ENCODE measurements at regions not wholly inside any gene's neighbourhood (a gene's known extent, or its start where the extent isn't known, plus 50 kb on each side); places are given as distances from the start of the nearest gene placed in this dataset.
"Not testable (repeated sequence)": the region's sequence is repeated elsewhere in the genome, so short reads cannot be mapped to it uniquely, and the experiment has no call there.

DNA sequence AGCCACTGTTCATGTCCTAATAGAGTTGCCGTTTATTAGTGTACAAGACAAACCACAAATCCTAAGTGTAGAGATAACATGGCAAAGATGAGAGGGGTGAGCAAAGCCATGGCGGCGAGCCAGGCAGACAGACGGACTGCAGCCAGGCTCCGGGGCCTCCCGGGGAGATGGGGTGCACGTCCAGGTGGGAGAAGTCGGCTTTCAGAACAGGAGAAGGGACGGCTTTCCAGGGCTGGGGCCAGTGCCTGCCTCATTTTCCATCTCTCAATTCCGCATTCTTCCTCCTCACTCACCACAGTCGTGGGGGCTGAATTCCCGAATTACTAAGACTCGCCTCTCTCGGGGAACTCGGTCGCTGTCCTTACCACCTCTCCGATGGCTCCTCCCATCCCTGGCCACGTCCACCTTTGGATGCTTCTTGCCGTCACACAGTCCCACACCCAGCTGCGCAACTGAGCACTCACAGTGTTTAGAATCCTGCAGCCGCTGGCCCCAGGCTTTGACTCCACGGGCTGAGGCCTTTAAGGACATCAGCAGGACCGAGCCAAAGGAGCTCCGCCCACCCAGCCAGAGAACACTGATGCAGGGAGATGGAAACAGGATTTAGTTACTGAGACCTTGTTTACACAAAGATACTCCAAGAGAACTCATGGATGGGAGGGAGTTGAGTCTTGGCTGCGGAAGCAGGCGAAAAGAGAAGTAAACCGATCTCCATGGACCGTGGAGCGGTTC, 59.7 kb downstream of the RNF112 start:
- peaks cover 0 to 4% (median 0%) of the 10 kb centered on the region in 9 donors for H3K4me1 ChIP-seq
- DNase-seq, result peak; percentile 46 to 68
- TF ChIP-seq, protein P1, sequence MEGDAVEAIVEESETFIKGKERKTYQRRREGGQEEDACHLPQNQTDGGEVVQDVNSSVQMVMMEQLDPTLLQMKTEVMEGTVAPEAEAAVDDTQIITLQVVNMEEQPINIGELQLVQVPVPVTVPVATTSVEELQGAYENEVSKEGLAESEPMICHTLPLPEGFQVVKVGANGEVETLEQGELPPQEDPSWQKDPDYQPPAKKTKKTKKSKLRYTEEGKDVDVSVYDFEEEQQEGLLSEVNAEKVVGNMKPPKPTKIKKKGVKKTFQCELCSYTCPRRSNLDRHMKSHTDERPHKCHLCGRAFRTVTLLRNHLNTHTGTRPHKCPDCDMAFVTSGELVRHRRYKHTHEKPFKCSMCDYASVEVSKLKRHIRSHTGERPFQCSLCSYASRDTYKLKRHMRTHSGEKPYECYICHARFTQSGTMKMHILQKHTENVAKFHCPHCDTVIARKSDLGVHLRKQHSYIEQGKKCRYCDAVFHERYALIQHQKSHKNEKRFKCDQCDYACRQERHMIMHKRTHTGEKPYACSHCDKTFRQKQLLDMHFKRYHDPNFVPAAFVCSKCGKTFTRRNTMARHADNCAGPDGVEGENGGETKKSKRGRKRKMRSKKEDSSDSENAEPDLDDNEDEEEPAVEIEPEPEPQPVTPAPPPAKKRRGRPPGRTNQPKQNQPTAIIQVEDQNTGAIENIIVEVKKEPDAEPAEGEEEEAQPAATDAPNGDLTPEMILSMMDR (IDR thresholded peaks at IDR 0.05), result no peak
- peaks cover 0 to 6% (median 0%) of the 10 kb centered on the region in 11 donors for H3K9me3 ChIP-seq
- peaks cover 0 to 4% (median 0%) of the 10 kb centered on the region in 7 donors for H3K27me3 ChIP-seq
- 48 to 54% methylated on average over 29 of the region's 29 CpGs for WGBS, 2 donors
- no peaks in the 10 kb centered on the region for H3K36me3 ChIP-seq
- peak overlapping the region in 7 of 10 donors; percentile 11 to 40 (median 25) for H3K4me3 ChIP-seq
- peak; percentile 67 to 95 (median 87) for ATAC-seq
- peak overlapping the region in 5 of 10 donors; percentile 16 to 58 (median 51) for H3K27ac ChIP-seq
- intact Hi-C loops (cut with DNase I), result no loop called here

- H3K4me3 ChIP-seq; ATAC-seq; DNase-seq; H3K9me3 ChIP-seq; H3K4me1 ChIP-seq; H3K36me3 ChIP-seq; H3K27me3 ChIP-seq; H3K27ac ChIP-seq; intact Hi-C loops (cut with DNase I): not testable (repeated sequence)
- WGBS, 2 donors, result 88 to 92% methylated on average over 3 of the region's 3 CpGs
These were observed 59.2 kb upstream of the SLC47A1 start for GRCh38 chr17:19474405-19474804.

GRCh38 chr17:19475800-19476199, 57.9 kb upstream of the SLC47A1 start:
- H3K4me3 ChIP-seq; H3K27me3 ChIP-seq; DNase-seq; H3K4me1 ChIP-seq; H3K27ac ChIP-seq; H3K36me3 ChIP-seq; intact Hi-C loops (cut with DNase I); H3K9me3 ChIP-seq; ATAC-seq: not testable (repeated sequence)
- 95% methylated on average over 22 to 27 of the region's 31 CpGs for WGBS, 2 donors

GRCh38 chr17:19482576-19482975, 51.1 kb upstream of the SLC47A1 start:
- Histone ChIP-seq H3K27me3 (no peaks in the 10 kb centered on the region), H3K9me3 (peaks cover 0 to 4% (median 0%) of the 10 kb centered on the region in 11 donors), H3K4me3 (no peak overlapping the region), H3K36me3 (no peaks in the 10 kb centered on the region), H3K27ac (no peak overlapping the region), H3K4me1 (peaks cover 0 to 8% (median 0%) of the 10 kb centered on the region in 9 donors)
- no peak for DNase-seq
- WGBS, 2 donors, result 57 to 61% methylated on average over 1 of the region's 1 CpG
- TF ChIP-seq, protein P1 (IDR thresholded peaks at IDR 0.05), result no peak
- ATAC-seq, result no peak
- intact Hi-C loops (cut with DNase I), result loop anchor here in 1 of 10 donors (10.0 kb wide), 1 partner anchor 62 kb away; no protein-coding TSS in a partner anchor
